Ascending aorta (tissue), 2 donors: ENCODE measurements at regions not wholly inside any gene's neighbourhood (a gene's known extent, or its start where the extent isn't known, plus 50 kb on each side); places are given as distances from the start of the nearest gene placed in this dataset.

Experiments used
- DNase-seq, 2 donors: peaks; one replicate each; pipeline ENCODE4 v3.0.0-alpha.2; 2019; ENCODE audit warnings: low spot score in 2 of 2
- H3K27ac ChIP-seq, 2 donors: fragments of 200-600 bp; sonication (generic); one replicate each; pipeline ENCODE4 v1.5.1; 2016 to 2017; ENCODE audit warnings: mild to moderate bottlenecking in 1 of 2
- H3K27me3 ChIP-seq: fragments of 200-600 bp; sonication (generic); one replicate; pipeline ENCODE4 v1.5.1; 2017
- H3K36me3 ChIP-seq, 2 donors: fragments of 200-600 bp; sonication (generic); one replicate each; pipeline ENCODE4 v1.5.1; 2016
- H3K4me1 ChIP-seq, 2 donors: fragments of 200-600 bp; sonication (generic); one replicate each; pipeline ENCODE4 v1.5.1; 2016 to 2017; ENCODE audit warnings: mild to moderate bottlenecking in 1 of 2
- H3K4me3 ChIP-seq, 2 donors: fragments of 200-600 bp; sonication (generic); one replicate each; pipeline ENCODE4 v1.5.1; 2016 to 2017; ENCODE audit warnings: mild to moderate bottlenecking in 1 of 2
- H3K9me3 ChIP-seq, 2 donors: fragments of 200-600 bp; sonication (generic); one replicate each; pipeline ENCODE4 v1.5.1; 2016
- intact Hi-C: fragments of 100-400 bp; cut with DNase I; formaldehyde crosslinking; loops from one replicate; pipeline ENCODE4 v1.15.1; 2023
- TF ChIP-seq, protein P1 (sequence below), 3 experiments: fragments of 200-600 bp in 2 of 3; fragments of 450-650 bp in 1 of 3; sonication (generic) in 2 of 3; IDR thresholded peaks; one replicate each; pipeline ENCODE4 v1.5.1; 2016 to 2019; ENCODE audit warnings: antibody characterized with exemption in 3 of 3, mild to moderate bottlenecking in 1 of 3, moderate library complexity in 1 of 3

DNA sequence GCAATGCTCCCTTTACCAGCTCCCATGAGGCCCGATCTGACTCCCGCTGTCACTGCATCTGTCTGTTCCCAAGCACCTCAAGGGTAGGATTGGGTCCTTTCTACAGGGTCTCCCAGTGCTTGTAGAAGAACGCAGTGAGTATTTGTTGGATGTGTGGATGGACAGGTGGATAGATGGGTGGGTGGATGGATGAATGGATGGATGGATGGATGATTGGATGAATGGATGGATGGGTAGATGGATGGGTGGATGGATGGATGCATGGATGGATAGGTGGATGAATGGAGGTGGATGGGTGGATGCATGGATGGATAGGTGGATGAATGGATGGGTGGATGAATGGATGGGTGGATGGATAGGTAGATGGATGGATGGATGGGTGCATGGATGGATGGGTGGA is 91.6 kb downstream of the HS1BP3 start:
- no peaks in the 10 kb centered on the region for H3K27me3 ChIP-seq
- no peak overlapping the region for H3K27ac ChIP-seq
- H3K9me3 ChIP-seq = no peaks in the 10 kb centered on the region
- intact Hi-C loops = no loop called here
- H3K4me1 ChIP-seq = no peaks in the 10 kb centered on the region
- no peak for DNase-seq
- no peak overlapping the region for H3K4me3 ChIP-seq
- TF ChIP-seq, protein P1, sequence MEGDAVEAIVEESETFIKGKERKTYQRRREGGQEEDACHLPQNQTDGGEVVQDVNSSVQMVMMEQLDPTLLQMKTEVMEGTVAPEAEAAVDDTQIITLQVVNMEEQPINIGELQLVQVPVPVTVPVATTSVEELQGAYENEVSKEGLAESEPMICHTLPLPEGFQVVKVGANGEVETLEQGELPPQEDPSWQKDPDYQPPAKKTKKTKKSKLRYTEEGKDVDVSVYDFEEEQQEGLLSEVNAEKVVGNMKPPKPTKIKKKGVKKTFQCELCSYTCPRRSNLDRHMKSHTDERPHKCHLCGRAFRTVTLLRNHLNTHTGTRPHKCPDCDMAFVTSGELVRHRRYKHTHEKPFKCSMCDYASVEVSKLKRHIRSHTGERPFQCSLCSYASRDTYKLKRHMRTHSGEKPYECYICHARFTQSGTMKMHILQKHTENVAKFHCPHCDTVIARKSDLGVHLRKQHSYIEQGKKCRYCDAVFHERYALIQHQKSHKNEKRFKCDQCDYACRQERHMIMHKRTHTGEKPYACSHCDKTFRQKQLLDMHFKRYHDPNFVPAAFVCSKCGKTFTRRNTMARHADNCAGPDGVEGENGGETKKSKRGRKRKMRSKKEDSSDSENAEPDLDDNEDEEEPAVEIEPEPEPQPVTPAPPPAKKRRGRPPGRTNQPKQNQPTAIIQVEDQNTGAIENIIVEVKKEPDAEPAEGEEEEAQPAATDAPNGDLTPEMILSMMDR (IDR thresholded peaks at IDR 0.05) = no peak
- H3K36me3 ChIP-seq = no peaks in the 10 kb centered on the region

DNA sequence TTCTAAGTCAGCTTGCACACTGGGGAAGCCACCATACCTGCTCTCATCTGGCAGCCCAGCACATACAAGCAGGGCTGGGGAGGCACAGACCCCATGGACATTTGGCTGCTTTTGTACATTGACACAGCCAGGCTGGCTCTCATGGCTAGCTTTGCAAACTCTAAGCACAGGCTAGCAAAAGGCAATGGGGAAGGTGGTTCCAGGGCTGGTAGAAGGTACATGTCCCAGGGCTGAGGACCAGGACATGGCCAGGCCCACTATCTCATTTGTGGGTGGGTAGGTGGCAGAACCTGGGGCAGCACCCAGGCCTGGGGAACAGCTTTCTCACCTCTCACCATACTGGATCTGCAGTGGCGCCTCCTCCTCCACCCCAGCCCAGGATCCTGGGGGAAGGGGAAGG is 90.9 kb downstream of the HS1BP3 start:
- H3K4me1 ChIP-seq = no peaks in the 10 kb centered on the region
- H3K4me3 ChIP-seq = no peak overlapping the region
- H3K27ac ChIP-seq = no peak overlapping the region
- DNase-seq = no peak
- no peaks in the 10 kb centered on the region for H3K27me3 ChIP-seq
- TF ChIP-seq, protein P1 (IDR thresholded peaks at IDR 0.05) = no peak
- intact Hi-C loops = loop anchor here (5.0 kb wide), 1 partner anchor 33 kb away; no protein-coding TSS in a partner anchor
- no peaks in the 10 kb centered on the region for H3K36me3 ChIP-seq
- no peaks in the 10 kb centered on the region for H3K9me3 ChIP-seq

DNA sequence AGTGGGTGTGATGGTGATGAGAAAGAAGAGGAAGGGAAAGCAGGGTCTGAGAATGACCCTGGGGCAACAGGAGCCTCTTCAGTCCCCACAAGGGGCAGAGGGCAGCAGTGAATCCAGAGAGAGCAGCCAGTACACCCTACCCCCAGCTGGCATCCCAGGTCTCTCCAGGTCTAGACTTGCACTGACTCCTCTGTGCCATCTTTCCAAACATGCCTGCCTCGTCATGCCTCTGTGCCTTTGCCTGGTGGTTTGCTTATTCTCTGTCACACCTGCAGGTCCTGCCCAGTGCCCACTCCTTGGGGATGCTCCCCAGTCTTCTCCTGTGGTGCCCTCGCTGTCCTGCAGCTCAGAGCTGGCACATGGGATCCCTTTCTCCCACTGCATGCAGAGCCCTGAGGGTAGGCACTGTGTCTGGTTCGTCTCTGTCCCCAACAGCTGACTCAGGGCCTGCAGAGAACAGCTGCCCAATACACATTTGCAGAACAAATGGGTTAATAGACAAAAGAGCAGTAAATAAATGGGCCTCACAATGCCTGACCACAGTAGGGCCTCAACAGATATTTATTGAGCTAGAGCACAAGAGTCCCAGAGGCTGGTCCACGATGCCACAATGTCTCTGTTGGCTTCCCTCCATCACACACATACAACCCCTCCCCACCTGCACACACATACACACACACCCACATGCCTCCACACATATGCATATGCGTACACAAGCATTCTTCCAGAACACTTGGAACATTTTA is 89.8 kb downstream of the HS1BP3 start:
- Histone ChIP-seq H3K4me3 (no peak overlapping the region), H3K27me3 (no peaks in the 10 kb centered on the region), H3K27ac (no peak overlapping the region), H3K4me1 (peaks cover 0 to 2% of the 10 kb centered on the region in 2 donors), H3K9me3 (no peaks in the 10 kb centered on the region), H3K36me3 (no peaks in the 10 kb centered on the region)
- no peak for DNase-seq
- intact Hi-C loops = loop anchor here (5.0 kb wide), 1 partner anchor 34 kb away; no protein-coding TSS in a partner anchor
- TF ChIP-seq, protein P1 (IDR thresholded peaks at IDR 0.05) = no peak

DNA sequence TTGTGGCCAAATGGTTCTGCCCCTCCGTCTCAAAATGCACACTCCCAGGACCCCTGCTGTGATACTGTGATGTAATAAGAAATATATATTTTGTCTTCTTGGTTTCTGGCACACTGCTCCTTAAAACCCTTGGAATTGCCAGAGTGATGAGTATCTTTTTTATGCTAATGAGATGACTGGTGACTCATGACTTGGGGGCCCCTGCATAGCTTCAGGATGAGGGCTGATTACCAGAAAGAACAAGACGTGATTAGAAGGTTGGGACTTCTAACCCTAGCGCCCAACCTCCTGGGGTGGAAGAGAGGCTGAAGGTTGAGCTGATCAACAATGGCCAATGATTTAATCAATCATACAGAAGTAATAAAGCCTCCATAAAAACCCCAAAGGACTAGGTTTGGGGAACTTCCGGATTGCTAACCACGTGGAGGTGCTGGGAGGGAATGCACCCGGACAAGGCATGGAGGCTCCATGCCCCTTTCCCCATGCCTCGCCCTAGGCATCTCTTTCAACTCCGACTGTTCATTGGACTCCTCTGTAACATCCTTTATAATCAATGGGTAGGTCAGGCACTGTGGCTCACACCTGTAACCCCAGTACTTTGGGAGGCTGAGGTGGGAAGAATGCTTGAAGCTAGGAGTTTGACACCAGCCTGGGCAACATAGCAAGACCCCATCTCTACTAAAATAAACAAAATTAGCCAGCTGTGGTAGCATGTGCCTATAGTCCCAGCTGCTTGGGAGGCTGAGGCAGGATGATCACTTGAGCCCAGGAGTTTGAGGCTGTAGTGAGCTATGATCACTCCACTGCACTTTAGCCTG is 89.1 kb downstream of the HS1BP3 start:
- intact Hi-C loops = loop anchor here (5.0 kb wide), 1 partner anchor 35 kb away; no protein-coding TSS in a partner anchor
- no peaks in the 10 kb centered on the region for H3K9me3 ChIP-seq
- no peaks in the 10 kb centered on the region for H3K36me3 ChIP-seq
- DNase-seq = no peak
- no peak overlapping the region for H3K4me3 ChIP-seq
- H3K27ac ChIP-seq = no peak overlapping the region
- peaks cover 0 to 2% of the 10 kb centered on the region in 2 donors for H3K4me1 ChIP-seq
- no peaks in the 10 kb centered on the region for H3K27me3 ChIP-seq
- TF ChIP-seq, protein P1 (IDR thresholded peaks at IDR 0.05) = no peak

DNA sequence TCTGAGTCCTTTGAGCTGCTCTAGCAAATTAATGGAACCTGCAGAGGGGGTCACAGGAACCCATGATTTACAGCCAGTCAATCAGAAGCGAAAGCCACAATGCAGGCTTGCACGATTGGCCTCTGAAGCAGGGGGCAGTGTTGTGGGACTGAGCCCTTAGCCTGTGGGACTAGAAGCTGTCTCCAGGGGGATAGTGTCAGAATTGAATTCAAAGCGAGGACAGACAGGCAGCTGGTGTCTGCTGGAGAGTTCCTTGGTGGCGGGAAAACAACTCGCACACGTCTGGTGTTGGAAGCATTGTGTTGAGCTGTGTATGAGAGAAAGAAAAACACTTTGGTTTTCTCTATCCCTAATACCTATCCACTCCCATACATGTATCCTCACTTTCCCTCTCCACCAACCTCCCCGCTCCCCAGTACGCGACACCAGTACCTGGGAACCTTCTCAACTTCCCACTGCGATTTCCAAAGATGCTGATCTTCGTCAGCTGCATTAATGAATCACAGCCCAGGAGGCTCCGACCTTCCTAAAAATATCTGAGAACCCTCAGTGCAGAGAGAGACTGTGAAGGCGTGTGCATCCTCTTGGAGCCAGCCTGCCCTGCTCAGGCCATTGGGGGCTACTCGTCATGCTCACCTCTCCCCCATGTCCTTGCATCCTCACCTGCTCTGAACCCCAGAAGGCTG is 88.2 kb downstream of the HS1BP3 start:
- Histone ChIP-seq H3K36me3 (no peaks in the 10 kb centered on the region), H3K27me3 (no peaks in the 10 kb centered on the region), H3K27ac (no peak overlapping the region), H3K4me1 (peaks cover 0 to 2% of the 10 kb centered on the region in 2 donors), H3K9me3 (no peaks in the 10 kb centered on the region), H3K4me3 (no peak overlapping the region)
- intact Hi-C loops = loop anchor here (5.0 kb wide), 1 partner anchor 35 kb away; no protein-coding TSS in a partner anchor
- TF ChIP-seq, protein P1 (IDR thresholded peaks at IDR 0.05) = no peak
- no peak for DNase-seq
